ENCODE measurements at regions not wholly inside any gene's neighbourhood (a gene's known extent, or its start where the extent isn't known, plus 50 kb on each side); places are given as distances from the start of the nearest gene placed in this dataset.
"Not testable (repeated sequence)": the region's sequence is repeated elsewhere in the genome, so short reads cannot be mapped to it uniquely, and the experiment has no call there.

DNA sequence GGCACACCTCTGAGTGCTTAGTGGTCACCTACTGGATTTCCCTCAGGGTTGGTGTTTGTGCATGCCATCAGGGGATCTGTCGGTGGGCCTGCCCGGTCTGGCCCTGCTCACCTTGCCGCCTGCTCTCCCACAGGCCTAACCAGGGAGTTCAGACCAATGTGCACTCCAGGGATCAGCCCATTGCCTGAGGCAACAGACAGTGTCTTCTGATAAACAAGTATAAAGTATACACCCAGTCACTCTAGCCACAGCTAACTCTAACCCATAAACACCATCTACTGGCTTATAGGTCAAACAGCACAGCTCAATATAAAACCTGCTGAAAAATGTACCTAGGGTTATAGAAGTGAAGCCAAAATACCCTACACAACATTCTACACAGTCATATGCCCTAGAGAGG lies 1300.0 kb downstream of the PLA2G4A start:
- no peak for DNase-seq
- Mint-ChIP-seq H3K27me3 (no peaks in the 10 kb centered on the region), H3K36me3 (ENCODE audit: insufficient read depth) (no peaks in the 10 kb centered on the region), H3K4me3 (no peak overlapping the region), H3K4me1 (ENCODE audit: low read depth in 2 of 2) (no peaks in the 10 kb centered on the region), H3K9me3 (peaks cover 8 to 14% of the 10 kb centered on the region in 2 donors), H3K27ac (no peak overlapping the region)
- ATAC-seq (replicated peaks) = no peak

DNA sequence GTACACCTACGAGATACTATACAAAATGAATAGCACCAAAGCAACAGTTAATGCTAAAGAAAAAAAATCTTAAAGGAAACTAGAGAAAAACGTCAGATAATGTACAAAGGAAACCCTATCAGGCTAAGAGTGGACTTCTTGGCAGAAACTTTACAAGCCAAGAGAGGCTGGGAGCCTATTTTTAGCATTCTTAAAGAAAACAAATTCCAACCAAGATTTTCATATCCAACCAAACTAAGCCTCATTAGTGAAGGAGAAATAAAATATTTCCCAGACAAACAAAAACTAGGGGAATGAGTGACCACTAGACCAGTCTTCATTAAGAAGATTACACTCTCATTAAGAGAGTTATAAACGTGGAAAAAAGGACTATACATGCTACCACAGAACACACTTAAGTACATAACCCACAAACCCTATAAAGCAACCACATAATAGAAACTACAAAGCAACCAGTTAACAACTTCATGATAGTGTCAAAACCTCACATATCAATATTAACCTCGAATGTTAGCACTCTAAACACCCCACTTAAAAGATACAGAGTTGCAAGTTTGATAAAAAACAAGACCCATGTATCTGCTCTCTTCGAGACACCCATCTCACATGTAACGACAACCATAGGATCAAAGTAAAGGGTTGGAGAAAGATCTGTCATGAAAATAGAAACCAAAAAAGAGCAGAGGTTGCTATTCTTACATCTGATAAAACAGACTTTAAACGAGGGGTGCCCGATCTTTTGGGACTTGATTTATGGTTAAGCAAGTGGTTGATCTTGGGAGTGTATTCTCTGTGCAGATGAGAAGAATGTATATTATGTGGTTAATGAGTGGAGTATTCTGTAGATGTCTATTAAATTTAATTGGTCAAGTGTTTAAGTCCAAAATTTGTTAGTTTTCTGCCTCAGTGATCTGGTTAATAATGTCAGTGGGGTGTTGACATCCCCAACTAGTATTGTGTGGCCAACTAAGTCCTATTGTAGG lies 1301.4 kb downstream of the PLA2G4A start:
- Mint-ChIP-seq H3K27me3 (no peaks in the 10 kb centered on the region), H3K4me3 (no peak overlapping the region), H3K36me3 (ENCODE audit: insufficient read depth) (no peaks in the 10 kb centered on the region), H3K4me1 (ENCODE audit: low read depth in 2 of 2) (no peaks in the 10 kb centered on the region), H3K27ac (no peak overlapping the region), H3K9me3 (peaks cover 8 to 10% of the 10 kb centered on the region in 2 donors)
- DNase-seq (no peak), ATAC-seq (replicated peaks) (no peak)

DNA sequence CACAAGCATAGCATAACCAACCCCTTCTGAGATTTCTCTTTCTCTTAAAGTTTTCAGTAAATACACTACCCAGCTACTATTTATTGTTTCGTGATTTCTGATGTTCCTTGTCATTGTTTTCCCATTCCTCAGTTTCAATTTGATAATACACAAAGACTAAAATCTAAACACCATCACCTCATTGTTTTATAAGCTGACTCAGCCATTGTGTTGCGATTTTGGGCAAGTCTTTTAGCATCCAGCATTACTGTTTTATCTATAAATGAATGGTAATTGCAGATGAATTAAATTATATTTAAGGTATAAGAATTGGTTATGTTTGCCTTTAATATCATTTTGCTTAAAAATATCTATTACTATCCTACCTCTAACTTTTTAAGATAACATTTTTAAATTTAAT lies 1308.5 kb downstream of the PLA2G4A start:
- H3K9me3 Mint-ChIP-seq = peaks cover 0 to 4% of the 10 kb centered on the region in 2 donors

DNA sequence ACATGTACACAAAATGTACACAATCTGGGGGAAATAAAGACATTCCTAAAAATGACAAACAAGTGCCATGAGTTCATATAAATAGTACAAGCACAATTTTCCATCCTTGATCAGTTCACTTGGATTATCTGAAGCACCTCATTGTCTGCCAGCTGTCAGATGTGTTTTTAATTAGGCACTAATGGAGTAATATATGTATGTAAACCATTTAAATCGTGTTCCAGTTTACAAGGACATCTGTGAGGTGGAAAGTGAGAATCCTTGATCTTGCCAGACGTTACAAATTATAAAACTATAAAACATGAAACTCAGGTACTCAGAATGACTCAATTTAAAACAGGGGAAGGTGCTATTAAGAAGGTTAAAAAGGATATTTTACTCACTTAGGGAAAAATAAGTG lies 1312.2 kb downstream of the PLA2G4A start:
- H3K27me3 Mint-ChIP-seq = no peaks in the 10 kb centered on the region
- H3K9me3 Mint-ChIP-seq = peaks cover 5 to 6% of the 10 kb centered on the region in 2 donors
- H3K4me3 Mint-ChIP-seq = no peak overlapping the region
- H3K4me1 Mint-ChIP-seq (ENCODE audit: low read depth in 2 of 2) = no peaks in the 10 kb centered on the region
- no peak overlapping the region for H3K27ac Mint-ChIP-seq
- DNase-seq (no peak), ATAC-seq (replicated peaks) (no peak)
- H3K36me3 Mint-ChIP-seq (ENCODE audit: insufficient read depth) = no peaks in the 10 kb centered on the region

More for the DNA sequence above, 1308.5 kb downstream of the PLA2G4A start:
- Mint-ChIP-seq H3K27ac (no peak overlapping the region), H3K27me3 (no peaks in the 10 kb centered on the region), H3K4me1 (ENCODE audit: low read depth in 2 of 2) (no peaks in the 10 kb centered on the region), H3K4me3 (no peak overlapping the region), H3K36me3 (ENCODE audit: insufficient read depth) (no peaks in the 10 kb centered on the region)
- DNase-seq = no peak
- no peak for ATAC-seq (replicated peaks)

DNA sequence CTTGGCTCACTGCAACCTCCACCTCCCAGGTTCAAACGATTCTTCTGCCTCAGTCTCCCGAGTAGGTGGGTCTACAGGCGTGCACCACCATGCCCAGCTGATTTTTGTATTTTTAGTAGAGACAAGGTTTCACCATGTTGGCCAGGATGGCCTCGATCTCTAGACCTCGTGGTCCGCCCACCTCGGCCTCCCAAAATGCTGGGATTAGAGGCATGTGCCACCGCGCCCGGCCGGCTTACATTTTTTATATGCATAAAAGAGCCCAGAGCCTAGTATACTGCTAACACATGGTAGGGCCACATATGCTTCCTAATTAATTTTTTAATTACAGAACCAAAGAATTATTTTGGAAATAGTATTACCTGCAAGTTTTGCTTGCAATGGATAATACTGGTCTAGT lies 1325.4 kb downstream of the PLA2G4A start:
- no peaks in the 10 kb centered on the region for H3K36me3 Mint-ChIP-seq (ENCODE audit: insufficient read depth)
- ATAC-seq (replicated peaks) = no peak
- no peak for DNase-seq
- H3K4me1 Mint-ChIP-seq (ENCODE audit: low read depth in 2 of 2) = no peaks in the 10 kb centered on the region
- no peak overlapping the region for H3K27ac Mint-ChIP-seq
- H3K9me3 Mint-ChIP-seq = peaks cover 1 to 8% of the 10 kb centered on the region in 2 donors
- no peak overlapping the region for H3K4me3 Mint-ChIP-seq
- no peaks in the 10 kb centered on the region for H3K27me3 Mint-ChIP-seq

DNA sequence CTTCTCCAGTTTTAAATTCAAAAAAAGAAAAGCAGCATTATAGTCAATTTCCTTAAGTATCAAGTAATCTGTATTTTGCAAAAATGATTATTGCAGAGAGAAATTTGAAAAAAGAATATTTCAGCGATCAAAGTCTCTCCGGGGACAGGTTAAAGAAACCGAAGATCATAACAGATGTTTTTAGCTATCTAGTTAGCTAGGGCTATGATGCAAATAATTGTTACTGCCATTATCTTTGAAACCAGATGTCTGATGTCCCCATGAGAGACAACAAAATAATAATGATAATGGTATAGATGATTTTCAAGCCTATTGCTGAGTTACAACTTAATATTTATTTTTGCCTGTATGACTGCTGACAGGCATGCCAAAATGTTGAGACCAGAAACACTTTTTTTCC lies 1326.0 kb downstream of the PLA2G4A start:
- no peak for DNase-seq
- H3K27me3 Mint-ChIP-seq = no peaks in the 10 kb centered on the region
- H3K4me3 Mint-ChIP-seq = no peak overlapping the region
- no peak for ATAC-seq (replicated peaks)
- peaks cover 1 to 8% of the 10 kb centered on the region in 2 donors for H3K9me3 Mint-ChIP-seq
- H3K27ac Mint-ChIP-seq = no peak overlapping the region
- H3K4me1 Mint-ChIP-seq (ENCODE audit: low read depth in 2 of 2) = no peaks in the 10 kb centered on the region
- H3K36me3 Mint-ChIP-seq (ENCODE audit: insufficient read depth) = no peaks in the 10 kb centered on the region

- Mint-ChIP-seq H3K27ac (no peak overlapping the region), H3K27me3 (no peaks in the 10 kb centered on the region), H3K4me3 (no peak overlapping the region), H3K4me1 (ENCODE audit: low read depth in 2 of 2) (no peaks in the 10 kb centered on the region), H3K36me3 (ENCODE audit: insufficient read depth) (no peaks in the 10 kb centered on the region), H3K9me3 (peaks cover 1 to 8% of the 10 kb centered on the region in 2 donors)
- DNase-seq (no peak), ATAC-seq (replicated peaks) (no peak)
Observed at GRCh38 chr1:188155261-188155660, 1326.5 kb downstream of the PLA2G4A start.

GRCh38 chr1:188164459-188164858 lies 1335.7 kb downstream of the PLA2G4A start:
- DNase-seq = no peak
- Mint-ChIP-seq H3K36me3 (ENCODE audit: insufficient read depth) (no peaks in the 10 kb centered on the region), H3K4me1 (ENCODE audit: low read depth in 2 of 2) (no peaks in the 10 kb centered on the region), H3K27me3 (no peaks in the 10 kb centered on the region), H3K9me3 (peaks cover 3 to 7% of the 10 kb centered on the region in 2 donors), H3K27ac (no peak overlapping the region), H3K4me3 (no peak overlapping the region)
- ATAC-seq (replicated peaks) = no peak

- H3K4me3 Mint-ChIP-seq = no peak overlapping the region
- H3K27me3 Mint-ChIP-seq = no peaks in the 10 kb centered on the region
- H3K4me1 Mint-ChIP-seq (ENCODE audit: low read depth in 2 of 2) = no peaks in the 10 kb centered on the region
- no peaks in the 10 kb centered on the region for H3K36me3 Mint-ChIP-seq (ENCODE audit: insufficient read depth)
- peaks cover 3 to 7% of the 10 kb centered on the region in 2 donors for H3K9me3 Mint-ChIP-seq
- H3K27ac Mint-ChIP-seq = no peak overlapping the region
- no peak for ATAC-seq (replicated peaks)
- no peak for DNase-seq
Observed at GRCh38 chr1:188166654-188167053, 1337.9 kb downstream of the PLA2G4A start.

- Mint-ChIP-seq H3K27me3 (no peaks in the 10 kb centered on the region), H3K4me1 (ENCODE audit: low read depth in 2 of 2) (no peaks in the 10 kb centered on the region), H3K36me3 (ENCODE audit: insufficient read depth) (no peaks in the 10 kb centered on the region), H3K4me3 (no peak overlapping the region), H3K27ac (no peak overlapping the region), H3K9me3 (peaks cover 6 to 7% of the 10 kb centered on the region in 2 donors)
- no peak for DNase-seq
- ATAC-seq (replicated peaks) = no peak
Observed at GRCh38 chr1:188169971-188170370, 1341.2 kb downstream of the PLA2G4A start.

- Mint-ChIP-seq H3K9me3 (peaks cover 6 to 7% of the 10 kb centered on the region in 2 donors), H3K27ac (no peak overlapping the region), H3K27me3 (no peaks in the 10 kb centered on the region), H3K4me3 (no peak overlapping the region), H3K4me1 (ENCODE audit: low read depth in 2 of 2) (no peaks in the 10 kb centered on the region), H3K36me3 (ENCODE audit: insufficient read depth) (no peaks in the 10 kb centered on the region)
- DNase-seq = no peak
- no peak for ATAC-seq (replicated peaks)
Observed at GRCh38 chr1:188170411-188170810, 1341.7 kb downstream of the PLA2G4A start.

- H3K27me3 Mint-ChIP-seq = no peaks in the 10 kb centered on the region
- H3K36me3 Mint-ChIP-seq (ENCODE audit: insufficient read depth) = no peaks in the 10 kb centered on the region
- H3K4me3 Mint-ChIP-seq = no peak overlapping the region
- no peak overlapping the region for H3K27ac Mint-ChIP-seq
- H3K4me1 Mint-ChIP-seq (ENCODE audit: low read depth in 2 of 2) = no peaks in the 10 kb centered on the region
- H3K9me3 Mint-ChIP-seq = peaks cover 6 to 10% of the 10 kb centered on the region in 2 donors
- no peak for ATAC-seq (replicated peaks)
- DNase-seq = no peak
Observed at GRCh38 chr1:188170935-188171334, 1342.2 kb downstream of the PLA2G4A start.

GRCh38 chr1:188182063-188182462 lies 1353.3 kb downstream of the PLA2G4A start:
- DNase-seq = not testable (repeated sequence)

DNA sequence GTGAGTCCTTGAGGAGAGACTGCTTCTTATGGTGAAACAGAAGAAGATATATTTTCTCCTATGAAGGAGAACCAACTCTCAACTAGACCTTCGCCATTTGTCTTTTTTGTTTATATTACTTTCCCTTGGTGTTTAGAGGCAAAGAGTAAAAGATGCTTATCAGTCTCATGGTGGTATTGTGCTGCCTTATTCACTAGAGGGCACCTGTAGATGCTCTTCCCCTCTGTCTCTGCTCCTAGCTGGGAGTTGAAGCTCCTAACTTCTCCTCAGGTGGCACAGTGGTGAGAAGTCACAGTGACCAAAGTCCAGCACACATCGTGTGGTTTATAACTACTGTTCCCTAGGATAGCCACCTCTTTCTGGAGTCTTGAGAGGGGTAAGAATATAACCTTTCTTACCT lies 1359.6 kb downstream of the PLA2G4A start:
- H3K4me1 Mint-ChIP-seq (ENCODE audit: low read depth in 2 of 2) = no peaks in the 10 kb centered on the region
- no peak overlapping the region for H3K4me3 Mint-ChIP-seq

More at GRCh38 chr1:188182063-188182462, 1353.3 kb downstream of the PLA2G4A start:
- H3K9me3 Mint-ChIP-seq; H3K4me3 Mint-ChIP-seq; ATAC-seq (replicated peaks); H3K36me3 Mint-ChIP-seq (ENCODE audit: insufficient read depth); H3K4me1 Mint-ChIP-seq (ENCODE audit: low read depth in 2 of 2); H3K27ac Mint-ChIP-seq; H3K27me3 Mint-ChIP-seq: not testable (repeated sequence)

More for the DNA sequence above, 1359.6 kb downstream of the PLA2G4A start:
- DNase-seq (no peak), ATAC-seq (replicated peaks) (no peak)
- Mint-ChIP-seq H3K9me3 (peaks cover 7 to 12% of the 10 kb centered on the region in 2 donors), H3K27me3 (no peaks in the 10 kb centered on the region), H3K27ac (no peak overlapping the region), H3K36me3 (ENCODE audit: insufficient read depth) (no peaks in the 10 kb centered on the region)
